Stimulated activated CD8-positive, alpha-beta memory T cell treated with anti-CD3 and anti-CD28 coated beads, Interleukin-7, amount 100 ng/mL, for 24 hours (primary cell): ENCODE measurements at regions not wholly inside any gene's neighbourhood (a gene's known extent, or its start where the extent isn't known, plus 50 kb on each side); places are given as distances from the start of the nearest gene placed in this dataset.

Experiments
- DNase-seq: peaks from one replicate; pipeline ENCODE4 v3.0.0-alpha.2; 2020; ENCODE audit warnings: low read depth

- DNase-seq: no peak
Observed at GRCh38 chr14:105844810-105845724, 318.7 kb downstream of the TMEM121 start.

GRCh38 chr14:105845725-105846309, 319.4 kb downstream of the TMEM121 start:
- DNase-seq: no peak

- no peak for DNase-seq
Observed at GRCh38 chr14:105846312-105846711, 319.9 kb downstream of the TMEM121 start.

GRCh38 chr14:105847400-105847799, 321.0 kb downstream of the TMEM121 start:
- no peak for DNase-seq

- no peak for DNase-seq
Observed at GRCh38 chr14:105848570-105848969, 322.2 kb downstream of the TMEM121 start.

GRCh38 chr14:105849933-105850626, 323.7 kb downstream of the TMEM121 start:
- DNase-seq: no peak

- DNase-seq: no peak
Observed at GRCh38 chr14:105850853-105851581, 324.6 kb downstream of the TMEM121 start.

GRCh38 chr14:105851716-105852377, 325.5 kb downstream of the TMEM121 start:
- no peak for DNase-seq

- DNase-seq: no peak
Observed at GRCh38 chr14:105852378-105853088, 326.1 kb downstream of the TMEM121 start.

GRCh38 chr14:105853089-105853906, 326.9 kb downstream of the TMEM121 start:
- no peak for DNase-seq

GRCh38 chr14:105853907-105854599, 327.7 kb downstream of the TMEM121 start:
- DNase-seq: no peak

GRCh38 chr14:105854600-105855245, 328.3 kb downstream of the TMEM121 start:
- DNase-seq: no peak

GRCh38 chr14:105855246-105855892, 329.0 kb downstream of the TMEM121 start:
- no peak for DNase-seq

GRCh38 chr14:105855893-105856675, 329.7 kb downstream of the TMEM121 start:
- no peak for DNase-seq

- no peak for DNase-seq
Observed at GRCh38 chr14:105856676-105857219, 330.4 kb downstream of the TMEM121 start.

GRCh38 chr14:105857220-105857825, 330.9 kb downstream of the TMEM121 start:
- no peak for DNase-seq
